HEK293 (cell line): ENCODE measurements at regions not wholly inside any gene's neighbourhood (a gene's known extent, or its start where the extent isn't known, plus 50 kb on each side); places are given as distances from the start of the nearest gene placed in this dataset.

ENCODE experiments used
- CTCF ChIA-PET: fragments of 350-600 bp; formaldehyde crosslinking; extraction: SDS; loops from one replicate; lab custom pipeline; 2021; ENCODE audit warnings: antibody characterized with exemption; lab: Yijun Ruan, JAX
- POLR2A ChIA-PET: fragments of 300-600 bp; formaldehyde crosslinking; extraction: SDS; loops from one replicate; lab custom pipeline; 2020; ENCODE audit warnings: antibody characterized with exemption, inconsistent platforms; lab: Yijun Ruan, JAX
- H3K27ac ChIP-seq: fragments of 200-500 bp; sonication (Bioruptor generic); 2 replicates; pipeline ENCODE4 v1.5.1; 2014; ENCODE audit warnings: low read depth, low read length, control low read depth, inconsistent platforms; ENCODE audit errors: extremely low read depth
- H3K36me3 ChIP-seq, 2 experiments: fragments of 200-500 bp in 1 of 2; sonication (Bioruptor generic) in 1 of 2; 1 replicate in 1 of 2; 2 replicates in 1 of 2; pipeline ENCODE4 v1.5.1; 2014 to 2017; ENCODE audit warnings: inconsistent platforms in 2 of 2, low read length in 2 of 2; ENCODE audit not compliant: control insufficient read depth in 2 of 2, insufficient read depth in 1 of 2
- H3K4me1 ChIP-seq: fragments of 200-500 bp; sonication (Bioruptor generic); 2 replicates; pipeline ENCODE4 v1.5.1; 2014; ENCODE audit warnings: mild to moderate bottlenecking, low read length, inconsistent platforms; ENCODE audit not compliant: control insufficient read depth, insufficient read depth
- H3K4me3 ChIP-seq: 2 replicates; pipeline ENCODE4 v1.5.1; 2011; ENCODE audit warnings: low read depth, mild to moderate bottlenecking, control low read depth, low read length, moderate library complexity
- H3K9me3 ChIP-seq: fragments of 200-500 bp; sonication (Bioruptor generic); 2 replicates; pipeline ENCODE4 v1.5.1; 2014; ENCODE audit warnings: low read depth, low read length, inconsistent platforms; ENCODE audit not compliant: control insufficient read depth, insufficient read depth
- AEBP2 ChIP-seq: fragments of 450-650 bp; formaldehyde crosslinking; IDR thresholded peaks from 2 replicates; pipeline ENCODE4 v1.5.1; 2016; ENCODE audit warnings: missing biosample characterization, missing genetic modification characterization, borderline replicate concordance
- GLI4 ChIP-seq: fragments of 450-650 bp; formaldehyde crosslinking; IDR thresholded peaks from 2 replicates; pipeline ENCODE4 v1.5.1; 2016; ENCODE audit warnings: missing biosample characterization, missing genetic modification characterization
- HOXC10 ChIP-seq: sonication (generic); formaldehyde crosslinking; IDR thresholded peaks from 2 replicates; pipeline ENCODE4 v1.8.1; 2023; ENCODE audit warnings: mild to moderate bottlenecking, missing genetic modification reagents
- TCF7L2 ChIP-seq: IDR thresholded peaks from 2 replicates; pipeline ENCODE4 v1.6.1; 2011; ENCODE audit warnings: low read depth, mild to moderate bottlenecking, inconsistent platforms, low read length, moderate library complexity, borderline replicate concordance
- ZBTB48 ChIP-seq: fragments of 450-650 bp; formaldehyde crosslinking; IDR thresholded peaks from 2 replicates; pipeline ENCODE4 v1.5.1; 2016; ENCODE audit warnings: missing biosample characterization, missing genetic modification characterization
- ZFHX2 ChIP-seq: fragments of 450-650 bp; formaldehyde crosslinking; conservative IDR thresholded peaks from 2 replicates; pipeline ENCODE4 v1.5.1; 2016; ENCODE audit warnings: missing biosample characterization, missing genetic modification characterization
- ZFP3 ChIP-seq: fragments of 450-650 bp; formaldehyde crosslinking; IDR thresholded peaks from 2 replicates; pipeline ENCODE4 v1.5.1; 2016; ENCODE audit warnings: low read depth, missing biosample characterization, missing genetic modification characterization
- ZFP37 ChIP-seq: fragments of 450-650 bp; formaldehyde crosslinking; IDR thresholded peaks from 2 replicates; pipeline ENCODE4 v1.5.1; 2016; ENCODE audit warnings: missing biosample characterization, missing genetic modification characterization
- ZNF148 ChIP-seq: fragments of 450-650 bp; formaldehyde crosslinking; IDR thresholded peaks from 2 replicates; pipeline ENCODE4 v1.5.0; 2017; ENCODE audit warnings: missing biosample characterization, missing genetic modification characterization, borderline replicate concordance
- ZNF174 ChIP-seq: fragments of 450-650 bp; formaldehyde crosslinking; IDR thresholded peaks from 2 replicates; pipeline ENCODE4 v1.5.0; 2017; ENCODE audit warnings: missing biosample characterization, mild to moderate bottlenecking, missing genetic modification characterization
- ZNF202 ChIP-seq: fragments of 450-650 bp; formaldehyde crosslinking; IDR thresholded peaks from 2 replicates; pipeline ENCODE4 v1.5.1; 2016; ENCODE audit warnings: missing biosample characterization, missing genetic modification characterization, borderline replicate concordance
- ZNF211 ChIP-seq: fragments of 450-650 bp; formaldehyde crosslinking; IDR thresholded peaks from 2 replicates; pipeline ENCODE4 v1.5.1; 2016; ENCODE audit warnings: low read depth, missing biosample characterization, missing genetic modification characterization
- ZNF214 ChIP-seq: fragments of 450-650 bp; formaldehyde crosslinking; IDR thresholded peaks from 2 replicates; pipeline ENCODE4 v1.5.1; 2017; ENCODE audit warnings: missing biosample characterization, mild to moderate bottlenecking, missing genetic modification characterization, borderline replicate concordance
- ZNF26 ChIP-seq: fragments of 450-650 bp; formaldehyde crosslinking; IDR thresholded peaks from 2 replicates; pipeline ENCODE4 v1.5.1; 2016; ENCODE audit warnings: missing biosample characterization, missing genetic modification characterization
- ZNF416 ChIP-seq: fragments of 450-650 bp; formaldehyde crosslinking; IDR thresholded peaks from 2 replicates; pipeline ENCODE4 v1.5.1; 2016; ENCODE audit warnings: missing biosample characterization, missing genetic modification characterization
- ZNF513 ChIP-seq: fragments of 450-650 bp; IDR thresholded peaks from 2 replicates; pipeline ENCODE4 v1.5.1; 2018; ENCODE audit warnings: missing biosample characterization, missing genetic modification characterization
- ZNF544 ChIP-seq: fragments of 450-650 bp; formaldehyde crosslinking; IDR thresholded peaks from 2 replicates; pipeline ENCODE4 v1.5.0; 2017; ENCODE audit warnings: missing biosample characterization, missing genetic modification characterization
- ZNF624 ChIP-seq: fragments of 450-650 bp; formaldehyde crosslinking; IDR thresholded peaks from 2 replicates; pipeline ENCODE4 v1.5.1; 2017; ENCODE audit warnings: missing biosample characterization, missing genetic modification characterization
- ZNF654 ChIP-seq: fragments of 450-650 bp; formaldehyde crosslinking; IDR thresholded peaks from 2 replicates; pipeline ENCODE4 v1.5.1; 2016; ENCODE audit warnings: low read depth, missing biosample characterization, missing genetic modification characterization
- ZNF658 ChIP-seq: fragments of 450-650 bp; formaldehyde crosslinking; IDR thresholded peaks from 2 replicates; pipeline ENCODE4; 2016; ENCODE audit warnings: missing biosample characterization, missing genetic modification characterization
- ZNF704 ChIP-seq: fragments of 450-650 bp; formaldehyde crosslinking; IDR thresholded peaks from 2 replicates; pipeline ENCODE4 v1.5.1; 2016; ENCODE audit warnings: missing biosample characterization, missing genetic modification characterization
- ZNF768 ChIP-seq: fragments of 450-650 bp; formaldehyde crosslinking; IDR thresholded peaks from 2 replicates; pipeline ENCODE4 v1.5.1; 2018; ENCODE audit warnings: missing biosample characterization, mild to moderate bottlenecking, missing genetic modification characterization
- ZNF776 ChIP-seq: fragments of 450-650 bp; formaldehyde crosslinking; IDR thresholded peaks from 2 replicates; pipeline ENCODE4 v1.5.0; 2017; ENCODE audit warnings: missing biosample characterization, missing genetic modification characterization, borderline replicate concordance
- ZNF843 ChIP-seq: fragments of 450-650 bp; formaldehyde crosslinking; IDR thresholded peaks from 2 replicates; pipeline ENCODE4 v1.5.1; 2016; ENCODE audit warnings: missing biosample characterization, missing genetic modification characterization
- ZSCAN30 ChIP-seq: fragments of 450-650 bp; IDR thresholded peaks from 2 replicates; pipeline ENCODE4 v1.5.1; 2018; ENCODE audit warnings: missing biosample characterization, mild to moderate bottlenecking, missing genetic modification characterization, moderate library complexity
- ZSCAN5A ChIP-seq: fragments of 450-650 bp; formaldehyde crosslinking; IDR thresholded peaks from 2 replicates; pipeline ENCODE4 v1.5.1; 2016; ENCODE audit warnings: missing biosample characterization, missing genetic modification characterization

- H3K4me1 ChIP-seq = no peaks in the 10 kb centered on the region
- H3K36me3 ChIP-seq = no peaks in the 10 kb centered on the region
- H3K27ac ChIP-seq = no peak overlapping the region
- ChIA-PET POLR2A (no interaction called here), CTCF (interaction anchor here (0.8 kb wide), 1 partner anchor 16 kb away, joined by 4 read pairs; no protein-coding TSS in a partner anchor)
- H3K9me3 ChIP-seq = no peaks in the 10 kb centered on the region
- TF ChIP-seq TCF7L2 (no peak), ZFP3 (tag by site-specific recombination) (no peak), AEBP2 (tag by site-specific recombination) (no peak), ZFP37 (tag by site-specific recombination) (no peak), ZNF658 (tag by site-specific recombination) (no peak), ZSCAN30 (tag by site-specific recombination) (no peak), ZNF211 (tag by site-specific recombination) (no peak), ZNF416 (tag by site-specific recombination) (no peak), ZNF26 (no peak), ZNF544 (tag by site-specific recombination) (no peak), ZBTB48 (no peak), HOXC10 (no peak), GLI4 (tag by site-specific recombination) (no peak), ZNF768 (no peak), ZSCAN5A (no peak), ZNF776 (tag by site-specific recombination) (no peak), ZNF843 (tag by site-specific recombination) (no peak)
- no peak overlapping the region for H3K4me3 ChIP-seq
These were observed 67.2 kb upstream of the RCN1 start for GRCh38 chr11:32023370-32024305.

GRCh38 chr11:32018672-32019071 lies 72.2 kb upstream of the RCN1 start:
- H3K9me3 ChIP-seq = no peaks in the 10 kb centered on the region
- H3K4me3 ChIP-seq = no peak overlapping the region
- no peaks in the 10 kb centered on the region for H3K36me3 ChIP-seq
- CTCF ChIA-PET = interaction anchor here (0.6 kb wide), 2 partner anchors 33 to 35 kb away, joined by 3 to 4 read pairs; no protein-coding TSS in a partner anchor
- peaks cover 2% of the 10 kb centered on the region; the same call in 1 of the 2 replicates for H3K4me1 ChIP-seq
- no peak overlapping the region for H3K27ac ChIP-seq
- POLR2A ChIA-PET = no interaction called here
- TF ChIP-seq ZNF624 (tag by site-specific recombination) = no peak
- TF ChIP-seq ZNF148 = no peak
- no peak for TF ChIP-seq ZNF513 (tag by site-specific recombination)
- no peak for TF ChIP-seq ZNF843 (tag by site-specific recombination)
- TF ChIP-seq ZNF174 = no peak
- TF ChIP-seq ZNF654 (tag by site-specific recombination) = no peak
- no peak for TF ChIP-seq ZNF214 (tag by site-specific recombination)
- no peak for TF ChIP-seq ZFHX2
- no peak for TF ChIP-seq ZNF704 (tag by site-specific recombination)
- TF ChIP-seq ZNF202 (tag by site-specific recombination) = no peak
